IPS-18a (cell line): ENCODE measurements at regions not wholly inside any gene's neighbourhood (a gene's known extent, or its start where the extent isn't known, plus 50 kb on each side); places are given as distances from the start of the nearest gene placed in this dataset.

Source experiments
- H3K27ac ChIP-seq: one replicate; pipeline ENCODE4 v1.5.1; 2013; ENCODE audit warnings: low read length
- H3K27me3 ChIP-seq: one replicate; pipeline ENCODE4 v1.6.1; 2013; ENCODE audit warnings: mild to moderate bottlenecking, low read length; ENCODE audit not compliant: control insufficient read depth, insufficient read depth
- H3K36me3 ChIP-seq: one replicate; pipeline ENCODE4 v1.6.1; 2013; ENCODE audit warnings: low read depth, low read length; ENCODE audit not compliant: control insufficient read depth
- H3K4me1 ChIP-seq: one replicate; pipeline ENCODE4 v1.6.1; 2013; ENCODE audit warnings: low read depth, low read length; ENCODE audit not compliant: control insufficient read depth
- H3K4me3 ChIP-seq: one replicate; pipeline ENCODE4 v1.5.1; 2013; ENCODE audit warnings: low read length
- H3K9ac ChIP-seq: one replicate; pipeline ENCODE4 v1.6.1; 2013; ENCODE audit warnings: mild to moderate bottlenecking, low read length, moderate library complexity
- H3K9me3 ChIP-seq: one replicate; pipeline ENCODE4 v1.6.1; 2013; ENCODE audit warnings: low read depth, low read length; ENCODE audit not compliant: control insufficient read depth

GRCh38 chr6:168164462-168165061 is 85.5 kb upstream of the FRMD1 start:
- Histone ChIP-seq H3K4me1 (peaks cover 12% of the 10 kb centered on the region), H3K27ac (no peak overlapping the region), H3K4me3 (no peak overlapping the region), H3K36me3 (no peaks in the 10 kb centered on the region), H3K9ac (no peak overlapping the region), H3K9me3 (no peaks in the 10 kb centered on the region), H3K27me3 (no peaks in the 10 kb centered on the region)

- Histone ChIP-seq H3K9ac (no peak overlapping the region), H3K9me3 (no peaks in the 10 kb centered on the region), H3K4me3 (no peak overlapping the region), H3K4me1 (peaks cover 19% of the 10 kb centered on the region), H3K27me3 (no peaks in the 10 kb centered on the region), H3K36me3 (no peaks in the 10 kb centered on the region), H3K27ac (no peak overlapping the region)
Measured at GRCh38 chr6:168163096-168163731, 84.2 kb upstream of the FRMD1 start.

GRCh38 chr6:168162366-168162765 is 83.4 kb upstream of the FRMD1 start:
- Histone ChIP-seq H3K9me3 (no peaks in the 10 kb centered on the region), H3K27me3 (no peaks in the 10 kb centered on the region), H3K27ac (no peak overlapping the region), H3K4me1 (peaks cover 27% of the 10 kb centered on the region), H3K9ac (no peak overlapping the region), H3K4me3 (no peak overlapping the region), H3K36me3 (no peaks in the 10 kb centered on the region)

GRCh38 chr6:168161371-168161750 is 82.3 kb upstream of the FRMD1 start:
- Histone ChIP-seq H3K27ac (no peak overlapping the region), H3K4me3 (no peak overlapping the region), H3K4me1 (peaks cover 30% of the 10 kb centered on the region), H3K36me3 (no peaks in the 10 kb centered on the region), H3K9me3 (no peaks in the 10 kb centered on the region), H3K9ac (no peak overlapping the region), H3K27me3 (no peaks in the 10 kb centered on the region)

GRCh38 chr6:168160506-168161370 is 81.7 kb upstream of the FRMD1 start:
- H3K4me3 ChIP-seq: no peak overlapping the region
- peaks cover 35% of the 10 kb centered on the region for H3K4me1 ChIP-seq
- no peak overlapping the region for H3K27ac ChIP-seq
- H3K9ac ChIP-seq: no peak overlapping the region
- no peaks in the 10 kb centered on the region for H3K36me3 ChIP-seq
- H3K9me3 ChIP-seq: no peaks in the 10 kb centered on the region
- H3K27me3 ChIP-seq: no peaks in the 10 kb centered on the region

GRCh38 chr6:168159506-168159905 is 80.5 kb upstream of the FRMD1 start:
- no peak overlapping the region for H3K27ac ChIP-seq
- H3K36me3 ChIP-seq: no peaks in the 10 kb centered on the region
- H3K9ac ChIP-seq: no peak overlapping the region
- no peaks in the 10 kb centered on the region for H3K27me3 ChIP-seq
- peaks cover 42% of the 10 kb centered on the region for H3K4me1 ChIP-seq
- H3K4me3 ChIP-seq: no peak overlapping the region
- no peaks in the 10 kb centered on the region for H3K9me3 ChIP-seq

GRCh38 chr6:168158980-168159349 is 80.0 kb upstream of the FRMD1 start:
- Histone ChIP-seq H3K27ac (no peak overlapping the region), H3K9ac (no peak overlapping the region), H3K4me3 (no peak overlapping the region), H3K9me3 (no peaks in the 10 kb centered on the region), H3K36me3 (no peaks in the 10 kb centered on the region), H3K27me3 (no peaks in the 10 kb centered on the region), H3K4me1 (peaks cover 41% of the 10 kb centered on the region)

GRCh38 chr6:168158213-168158979 is 79.4 kb upstream of the FRMD1 start:
- no peak overlapping the region for H3K4me3 ChIP-seq
- H3K4me1 ChIP-seq: peaks cover 35% of the 10 kb centered on the region
- H3K9me3 ChIP-seq: no peaks in the 10 kb centered on the region
- H3K9ac ChIP-seq: no peak overlapping the region
- no peaks in the 10 kb centered on the region for H3K27me3 ChIP-seq
- H3K36me3 ChIP-seq: no peaks in the 10 kb centered on the region
- H3K27ac ChIP-seq: no peak overlapping the region

- H3K27ac ChIP-seq: no peak overlapping the region
- no peaks in the 10 kb centered on the region for H3K27me3 ChIP-seq
- H3K9ac ChIP-seq: no peak overlapping the region
- H3K4me3 ChIP-seq: no peak overlapping the region
- no peaks in the 10 kb centered on the region for H3K9me3 ChIP-seq
- no peaks in the 10 kb centered on the region for H3K36me3 ChIP-seq
- H3K4me1 ChIP-seq: peaks cover 35% of the 10 kb centered on the region
Measured at GRCh38 chr6:168157272-168158212, 78.5 kb upstream of the FRMD1 start.

- no peak overlapping the region for H3K4me3 ChIP-seq
- no peaks in the 10 kb centered on the region for H3K27me3 ChIP-seq
- H3K9ac ChIP-seq: no peak overlapping the region
- no peak overlapping the region for H3K27ac ChIP-seq
- H3K36me3 ChIP-seq: no peaks in the 10 kb centered on the region
- peaks cover 35% of the 10 kb centered on the region for H3K4me1 ChIP-seq
- no peaks in the 10 kb centered on the region for H3K9me3 ChIP-seq
Measured at GRCh38 chr6:168156742-168157265, 77.8 kb upstream of the FRMD1 start.
